ENCODE measurements at regions not wholly inside any gene's neighbourhood (a gene's known extent, or its start where the extent isn't known, plus 50 kb on each side); places are given as distances from the start of the nearest gene placed in this dataset.

DNA sequence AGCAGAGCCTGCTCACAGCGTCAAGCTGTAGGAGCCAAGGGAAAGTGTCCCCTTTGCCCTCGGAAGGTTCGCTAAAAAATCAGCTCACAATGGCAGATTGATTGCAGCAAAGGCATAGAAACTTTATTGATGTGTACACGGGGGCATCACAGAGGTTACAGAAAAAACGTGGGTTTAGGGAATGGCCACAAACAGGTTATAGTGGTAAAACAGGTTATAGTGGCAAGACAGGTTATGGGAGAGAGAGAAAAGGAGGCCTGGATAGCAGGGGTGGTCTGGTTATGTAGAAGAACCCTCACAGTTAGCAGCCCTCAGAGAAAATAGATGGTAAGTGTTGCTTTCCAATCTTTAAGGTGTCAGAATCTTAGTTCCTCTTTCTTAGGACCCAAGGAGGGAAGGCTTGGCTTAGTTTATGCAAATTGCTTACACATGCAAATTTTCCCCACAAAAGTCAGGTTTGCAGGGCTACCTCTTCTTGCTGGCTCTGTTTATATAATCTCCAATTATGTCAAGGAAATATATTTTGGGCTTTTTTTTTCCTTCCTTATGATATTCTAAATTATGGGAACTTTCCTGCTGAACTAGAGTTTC is 113.7 kb downstream of the BMP15 start:
- intact Hi-C loops (cut with DNase I): no loop called here
- Histone ChIP-seq H3K9ac (ENCODE audit: low read length in 3 of 3) (no peak overlapping the region), H3K27me3 (ENCODE audit: control insufficient read depth, insufficient read depth, low read length) (no peaks in the 10 kb centered on the region), H3K4me1 (ENCODE audit: control insufficient read depth in 2 of 3, insufficient read depth in 2 of 3, low read depth in 1 of 3, low read length in 3 of 3) (no peaks in the 10 kb centered on the region), H3K9me3 (ENCODE audit: control insufficient read depth in 2 of 3, insufficient read depth in 1 of 3, low read length in 3 of 3) (no peaks in the 10 kb centered on the region), H3K4me3 (ENCODE audit: low read length in 3 of 3) (no peak overlapping the region), H3K27ac (ENCODE audit: low read depth in 2 of 2, low read length in 2 of 2) (no peak overlapping the region), H3K36me3 (ENCODE audit: control insufficient read depth in 2 of 3, insufficient read depth in 3 of 3, low read length in 3 of 3) (no peaks in the 10 kb centered on the region)
- FAIRE-seq (no peak), DNase-seq (peak in 1 of 5 donors; percentile 29)
- no peak for TF ChIP-seq CTCF (IDR thresholded peaks at IDR 0.05; ENCODE audit: borderline replicate concordance, extremely low read depth, insufficient read depth)

DNA sequence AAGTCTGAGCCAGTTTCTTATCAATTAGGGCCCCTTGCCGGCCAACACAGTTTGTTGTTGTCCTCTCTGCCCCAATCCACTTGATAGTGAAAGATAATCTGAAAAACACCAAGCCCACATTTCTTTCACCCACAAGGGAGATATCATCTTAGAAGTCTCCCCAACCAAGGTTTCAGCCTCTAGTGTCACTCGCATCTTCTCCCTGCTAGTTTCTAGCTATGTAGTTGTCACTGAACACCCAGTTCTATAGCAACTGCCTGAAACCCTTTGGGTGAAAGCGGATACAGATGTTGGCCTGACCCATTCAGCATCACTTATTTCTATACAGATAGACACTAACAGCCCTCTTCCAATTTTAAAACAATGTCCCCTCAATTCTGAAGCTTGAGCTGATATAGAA is 116.3 kb downstream of the BMP15 start:
- Histone ChIP-seq H3K36me3 (ENCODE audit: control insufficient read depth in 2 of 3, insufficient read depth in 3 of 3, low read length in 3 of 3) (no peaks in the 10 kb centered on the region), H3K27ac (ENCODE audit: low read depth in 2 of 2, low read length in 2 of 2) (no peak overlapping the region), H3K4me1 (ENCODE audit: control insufficient read depth in 2 of 3, insufficient read depth in 2 of 3, low read depth in 1 of 3, low read length in 3 of 3) (no peaks in the 10 kb centered on the region), H3K4me3 (ENCODE audit: low read length in 3 of 3) (no peak overlapping the region), H3K9ac (ENCODE audit: low read length in 3 of 3) (no peak overlapping the region), H3K27me3 (ENCODE audit: control insufficient read depth, insufficient read depth, low read length) (no peaks in the 10 kb centered on the region), H3K9me3 (ENCODE audit: control insufficient read depth in 2 of 3, insufficient read depth in 1 of 3, low read length in 3 of 3) (no peaks in the 10 kb centered on the region)
- no peak for TF ChIP-seq CTCF (IDR thresholded peaks at IDR 0.05; ENCODE audit: borderline replicate concordance, extremely low read depth, insufficient read depth)
- intact Hi-C loops (cut with DNase I): no loop called here
- FAIRE-seq (no peak), DNase-seq (no peak)

- no peak overlapping the region for H3K9ac ChIP-seq (ENCODE audit: low read length in 3 of 3)
- H3K9me3 ChIP-seq (ENCODE audit: control insufficient read depth in 2 of 3, insufficient read depth in 1 of 3, low read length in 3 of 3): no peaks in the 10 kb centered on the region
- H3K36me3 ChIP-seq (ENCODE audit: control insufficient read depth in 2 of 3, insufficient read depth in 3 of 3, low read length in 3 of 3): no peaks in the 10 kb centered on the region
- DNase-seq (no peak), FAIRE-seq (no peak)
- intact Hi-C loops (cut with DNase I): no loop called here
- H3K27me3 ChIP-seq (ENCODE audit: control insufficient read depth, insufficient read depth, low read length): no peaks in the 10 kb centered on the region
- H3K4me3 ChIP-seq (ENCODE audit: low read length in 3 of 3): no peak overlapping the region
- no peaks in the 10 kb centered on the region for H3K4me1 ChIP-seq (ENCODE audit: control insufficient read depth in 2 of 3, insufficient read depth in 2 of 3, low read depth in 1 of 3, low read length in 3 of 3)
- TF ChIP-seq CTCF (IDR thresholded peaks at IDR 0.05; ENCODE audit: borderline replicate concordance, extremely low read depth, insufficient read depth): no peak
- H3K27ac ChIP-seq (ENCODE audit: low read depth in 2 of 2, low read length in 2 of 2): no peak overlapping the region
Measured at GRCh38 chrX:51035746-51036145, 125.2 kb downstream of the BMP15 start.

- no peak overlapping the region for H3K4me3 ChIP-seq (ENCODE audit: low read length in 3 of 3)
- H3K9ac ChIP-seq (ENCODE audit: low read length in 3 of 3): no peak overlapping the region
- no peaks in the 10 kb centered on the region for H3K9me3 ChIP-seq (ENCODE audit: control insufficient read depth in 2 of 3, insufficient read depth in 1 of 3, low read length in 3 of 3)
- FAIRE-seq (no peak), DNase-seq (peak in 1 of 5 donors; percentile 1)
- intact Hi-C loops (cut with DNase I): no loop called here
- TF ChIP-seq CTCF (IDR thresholded peaks at IDR 0.05; ENCODE audit: borderline replicate concordance, extremely low read depth, insufficient read depth): no peak
- peaks cover 3% of the 10 kb centered on the region for H3K27me3 ChIP-seq (ENCODE audit: control insufficient read depth, insufficient read depth, low read length)
- no peaks in the 10 kb centered on the region for H3K36me3 ChIP-seq (ENCODE audit: control insufficient read depth in 2 of 3, insufficient read depth in 3 of 3, low read length in 3 of 3)
- no peaks in the 10 kb centered on the region for H3K4me1 ChIP-seq (ENCODE audit: control insufficient read depth in 2 of 3, insufficient read depth in 2 of 3, low read depth in 1 of 3, low read length in 3 of 3)
- H3K27ac ChIP-seq (ENCODE audit: low read depth in 2 of 2, low read length in 2 of 2): no peak overlapping the region
Measured at GRCh38 chrX:51047950-51048349, 137.4 kb downstream of the BMP15 start.

Data from kidney (tissue), 13 donors.